ENCODE measurements at regions not wholly inside any gene's neighbourhood (a gene's known extent, or its start where the extent isn't known, plus 50 kb on each side); places are given as distances from the start of the nearest gene placed in this dataset.

DNA sequence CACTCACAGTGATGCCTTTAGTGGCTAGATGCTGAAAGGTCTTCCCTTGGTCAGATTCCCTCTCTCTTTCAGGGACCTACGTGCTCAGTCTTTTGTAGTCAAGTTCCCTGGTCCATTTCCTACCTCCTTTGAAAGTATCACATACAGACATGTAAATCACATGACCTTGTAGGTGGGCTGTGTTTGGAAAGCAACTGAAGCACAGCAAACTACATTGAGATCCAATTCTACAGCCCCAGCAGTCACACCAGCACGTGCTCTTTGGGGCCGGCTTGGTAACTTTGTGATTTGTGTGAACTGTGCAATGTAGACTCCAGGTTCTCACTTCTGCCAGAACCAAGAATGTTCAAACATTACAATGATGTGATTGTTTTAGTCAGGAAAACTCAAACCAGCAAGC lies 89.7 kb upstream of the PLPP4 start:
- H3K27me3 Mint-ChIP-seq (ENCODE audit: insufficient read depth, unreplicated experiment), result peaks cover 19% of the 10 kb centered on the region
- no peaks in the 10 kb centered on the region; the same call in none of the 2 replicates for H3K27me3 ChIP-seq (replicated peaks; ENCODE audit: control insufficient read depth, insufficient read depth, low read length)
- no TSS peak for BruUV-seq (replicated peaks)
- no peaks in the 10 kb centered on the region for H3K36me3 ChIP-seq (ENCODE audit: control insufficient read depth, insufficient read depth, low read length)
- no peak overlapping the region for H3K27ac Mint-ChIP-seq (ENCODE audit: unreplicated experiment)
- intact Hi-C loops (cut with micrococcal nuclease; ENCODE audit: unreplicated experiment), result no loop called here
- H3K9me3 Mint-ChIP-seq (ENCODE audit: unreplicated experiment), result no peaks in the 10 kb centered on the region
- TF ChIP-seq, protein P1, sequence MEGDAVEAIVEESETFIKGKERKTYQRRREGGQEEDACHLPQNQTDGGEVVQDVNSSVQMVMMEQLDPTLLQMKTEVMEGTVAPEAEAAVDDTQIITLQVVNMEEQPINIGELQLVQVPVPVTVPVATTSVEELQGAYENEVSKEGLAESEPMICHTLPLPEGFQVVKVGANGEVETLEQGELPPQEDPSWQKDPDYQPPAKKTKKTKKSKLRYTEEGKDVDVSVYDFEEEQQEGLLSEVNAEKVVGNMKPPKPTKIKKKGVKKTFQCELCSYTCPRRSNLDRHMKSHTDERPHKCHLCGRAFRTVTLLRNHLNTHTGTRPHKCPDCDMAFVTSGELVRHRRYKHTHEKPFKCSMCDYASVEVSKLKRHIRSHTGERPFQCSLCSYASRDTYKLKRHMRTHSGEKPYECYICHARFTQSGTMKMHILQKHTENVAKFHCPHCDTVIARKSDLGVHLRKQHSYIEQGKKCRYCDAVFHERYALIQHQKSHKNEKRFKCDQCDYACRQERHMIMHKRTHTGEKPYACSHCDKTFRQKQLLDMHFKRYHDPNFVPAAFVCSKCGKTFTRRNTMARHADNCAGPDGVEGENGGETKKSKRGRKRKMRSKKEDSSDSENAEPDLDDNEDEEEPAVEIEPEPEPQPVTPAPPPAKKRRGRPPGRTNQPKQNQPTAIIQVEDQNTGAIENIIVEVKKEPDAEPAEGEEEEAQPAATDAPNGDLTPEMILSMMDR (IDR thresholded peaks at IDR 0.05; ENCODE audit: insufficient read depth in 1 of 2, low read depth in 1 of 2, low read length in 1 of 2, severe bottlenecking in 1 of 2, unreplicated experiment in 1 of 2), result no peak
- no peaks in the 10 kb centered on the region for H3K4me1 ChIP-seq
- no peaks in the 10 kb centered on the region for H3K4me1 Mint-ChIP-seq (ENCODE audit: low read depth, unreplicated experiment)
- no peaks in the 10 kb centered on the region for H3K36me3 Mint-ChIP-seq (ENCODE audit: insufficient read depth, unreplicated experiment)
- no peaks in the 10 kb centered on the region for H3K9me3 ChIP-seq
- ChIA-PET CTCF (no interaction called here), POLR2A (no interaction called here)
- H3K4me3 ChIP-seq (ENCODE audit: low read depth, low read length), result no peak overlapping the region
- no peak overlapping the region for H3K4me3 Mint-ChIP-seq (ENCODE audit: unreplicated experiment)
- DNase-seq, result no peak

DNA sequence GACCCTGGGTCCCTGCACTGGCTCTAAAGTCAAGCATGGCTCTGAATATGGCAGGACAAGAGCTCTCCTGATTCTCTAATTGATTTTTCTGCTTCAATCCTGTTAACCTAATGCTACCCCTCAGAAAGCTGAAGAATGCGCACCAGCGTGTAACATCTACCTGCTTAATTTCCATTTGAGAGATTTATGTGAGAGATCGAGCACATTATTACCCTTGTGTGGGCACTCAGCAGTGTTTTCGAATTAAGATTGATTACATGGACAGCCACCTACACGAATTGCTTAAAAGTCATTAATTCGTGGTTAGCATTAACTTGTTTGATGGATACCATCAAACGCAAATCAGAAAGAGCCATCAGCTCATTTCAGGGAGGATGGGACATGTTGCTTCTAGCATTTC lies 88.7 kb upstream of the PLPP4 start:
- CTCF ChIA-PET, result no interaction called here
- Mint-ChIP-seq H3K27ac (ENCODE audit: unreplicated experiment) (no peak overlapping the region), H3K4me3 (ENCODE audit: unreplicated experiment) (no peak overlapping the region), H3K9me3 (ENCODE audit: unreplicated experiment) (no peaks in the 10 kb centered on the region), H3K36me3 (ENCODE audit: insufficient read depth, unreplicated experiment) (no peaks in the 10 kb centered on the region), H3K27me3 (ENCODE audit: insufficient read depth, unreplicated experiment) (peaks cover 15% of the 10 kb centered on the region), H3K4me1 (ENCODE audit: low read depth, unreplicated experiment) (no peaks in the 10 kb centered on the region)
- H3K27me3 ChIP-seq (replicated peaks; ENCODE audit: control insufficient read depth, insufficient read depth, low read length), result no peaks in the 10 kb centered on the region; the same call in none of the 2 replicates
- H3K4me1 ChIP-seq, result no peaks in the 10 kb centered on the region
- POLR2A ChIA-PET, result no interaction called here
- BruUV-seq (replicated peaks), result no TSS peak
- DNase-seq, result no peak
- no peaks in the 10 kb centered on the region for H3K9me3 ChIP-seq
- intact Hi-C loops (cut with micrococcal nuclease; ENCODE audit: unreplicated experiment), result no loop called here
- no peak overlapping the region for H3K4me3 ChIP-seq (ENCODE audit: low read depth, low read length)
- TF ChIP-seq, protein P1 (IDR thresholded peaks at IDR 0.05; ENCODE audit: insufficient read depth in 1 of 2, low read depth in 1 of 2, low read length in 1 of 2, severe bottlenecking in 1 of 2, unreplicated experiment in 1 of 2), result no peak
- no peaks in the 10 kb centered on the region for H3K36me3 ChIP-seq (ENCODE audit: control insufficient read depth, insufficient read depth, low read length)

DNA sequence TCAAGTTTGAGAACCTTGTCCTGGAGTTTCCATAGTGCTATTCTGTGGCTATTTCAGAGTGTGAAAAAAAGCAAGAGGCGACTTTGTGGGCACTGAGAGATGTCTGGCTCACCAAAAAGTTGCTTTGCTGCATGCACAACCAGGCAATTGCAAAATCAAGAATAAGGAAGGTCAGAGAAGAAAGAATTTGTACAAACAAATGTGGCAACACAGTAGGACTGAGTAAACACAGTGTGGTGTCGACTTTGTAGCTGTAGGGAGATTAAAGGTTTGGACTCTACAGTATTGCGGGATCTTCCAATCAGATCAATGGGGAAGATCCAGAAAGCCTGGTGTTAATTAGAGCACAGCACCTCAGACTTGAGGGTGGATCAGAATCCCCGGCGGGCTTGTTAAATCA lies 88.1 kb upstream of the PLPP4 start:
- no TSS peak for BruUV-seq (replicated peaks)
- H3K4me1 ChIP-seq, result no peaks in the 10 kb centered on the region
- Mint-ChIP-seq H3K4me3 (ENCODE audit: unreplicated experiment) (no peak overlapping the region), H3K27me3 (ENCODE audit: insufficient read depth, unreplicated experiment) (peaks cover 14% of the 10 kb centered on the region), H3K4me1 (ENCODE audit: low read depth, unreplicated experiment) (no peaks in the 10 kb centered on the region), H3K9me3 (ENCODE audit: unreplicated experiment) (no peaks in the 10 kb centered on the region), H3K27ac (ENCODE audit: unreplicated experiment) (no peak overlapping the region), H3K36me3 (ENCODE audit: insufficient read depth, unreplicated experiment) (no peaks in the 10 kb centered on the region)
- H3K36me3 ChIP-seq (ENCODE audit: control insufficient read depth, insufficient read depth, low read length), result no peaks in the 10 kb centered on the region
- intact Hi-C loops (cut with micrococcal nuclease; ENCODE audit: unreplicated experiment), result no loop called here
- no peaks in the 10 kb centered on the region; the same call in none of the 2 replicates for H3K27me3 ChIP-seq (replicated peaks; ENCODE audit: control insufficient read depth, insufficient read depth, low read length)
- H3K4me3 ChIP-seq (ENCODE audit: low read depth, low read length), result no peak overlapping the region
- no peak for DNase-seq
- ChIA-PET POLR2A (no interaction called here), CTCF (no interaction called here)
- H3K9me3 ChIP-seq, result no peaks in the 10 kb centered on the region
- TF ChIP-seq, protein P1 (IDR thresholded peaks at IDR 0.05; ENCODE audit: insufficient read depth in 1 of 2, low read depth in 1 of 2, low read length in 1 of 2, severe bottlenecking in 1 of 2, unreplicated experiment in 1 of 2), result no peak

Measured in Caco-2 (cell line).